Panc1 (cell line): ENCODE measurements at regions not wholly inside any gene's neighbourhood (a gene's known extent, or its start where the extent isn't known, plus 50 kb on each side); places are given as distances from the start of the nearest gene placed in this dataset.

ENCODE experiments used
- CTCF ChIP-seq: fragments of 450-650 bp; IDR thresholded peaks from 2 replicates; pipeline ENCODE4 v1.5.1; 2017; ENCODE audit warnings: mild to moderate bottlenecking
- POLR2AphosphoS5 ChIP-seq: IDR thresholded peaks from 2 replicates; pipeline ENCODE4 v1.6.1; 2012; ENCODE audit warnings: mild to moderate bottlenecking, low read depth, low read length, moderate library complexity
- REST ChIP-seq, 2 experiments: IDR thresholded peaks; 2 replicates each; pipeline ENCODE4 v1.6.1; 2011 to 2012; ENCODE audit warnings: low read depth in 2 of 2, control low read depth in 1 of 2, low read length in 1 of 2, mild to moderate bottlenecking in 1 of 2, moderate library complexity in 1 of 2; ENCODE audit not compliant: insufficient read depth in 1 of 2
- SIN3A ChIP-seq: IDR thresholded peaks from 2 replicates; pipeline ENCODE4 v1.6.1; 2012; ENCODE audit warnings: low read depth, mild to moderate bottlenecking, low read length, moderate library complexity, borderline replicate concordance; ENCODE audit not compliant: insufficient read depth

- no peak for TF ChIP-seq CTCF
- no peak for TF ChIP-seq REST (IDR thresholded peaks at IDR 0.05; ENCODE audit: insufficient read depth in 1 of 2, low read depth in 2 of 2, low read length in 1 of 2)
- TF ChIP-seq POLR2AphosphoS5, result no peak
- no peak for TF ChIP-seq SIN3A
These were observed 55.1 kb upstream of the MLIP start for GRCh38 chr6:54056105-54056504.
